Mesenteric fat pad (tissue), 1 donor: ENCODE measurements at regions not wholly inside any gene's neighbourhood (a gene's known extent, or its start where the extent isn't known, plus 50 kb on each side); places are given as distances from the start of the nearest gene placed in this dataset.

ENCODE experiments used
- DNase-seq: peaks from one replicate; pipeline ENCODE4 v3.0.0-alpha.2; 2020; ENCODE audit warnings: low spot score
- donor health status: DM: yes; HTN: yes; CAD: no.

DNA sequence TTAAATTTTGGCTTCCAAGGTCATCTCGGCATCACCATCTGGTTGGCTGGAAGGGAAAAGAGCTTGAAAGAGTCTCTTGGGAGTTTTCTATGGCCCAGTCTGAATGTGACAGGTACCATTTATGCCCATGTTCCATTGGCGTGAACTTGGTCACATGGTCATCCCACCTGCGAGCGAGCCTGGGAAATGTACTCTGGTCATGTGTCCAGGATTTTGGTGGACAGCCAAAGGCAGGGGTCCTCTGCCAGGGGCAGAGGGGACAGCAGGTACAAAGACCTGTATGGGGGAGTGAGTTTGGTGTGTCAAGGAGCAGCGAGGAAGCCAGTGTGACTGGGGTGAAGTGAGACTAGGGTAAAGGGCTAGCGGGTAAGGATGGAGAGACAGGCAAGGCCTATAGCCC, 112.6 kb downstream of the CDC5L start:
- DNase-seq, result no peak

- no peak for DNase-seq
Measured at GRCh38 chr6:44503471-44503870, 116.0 kb downstream of the CDC5L start.

- DNase-seq, result no peak
Measured at GRCh38 chr6:44504301-44504791, 116.8 kb downstream of the CDC5L start.

DNA sequence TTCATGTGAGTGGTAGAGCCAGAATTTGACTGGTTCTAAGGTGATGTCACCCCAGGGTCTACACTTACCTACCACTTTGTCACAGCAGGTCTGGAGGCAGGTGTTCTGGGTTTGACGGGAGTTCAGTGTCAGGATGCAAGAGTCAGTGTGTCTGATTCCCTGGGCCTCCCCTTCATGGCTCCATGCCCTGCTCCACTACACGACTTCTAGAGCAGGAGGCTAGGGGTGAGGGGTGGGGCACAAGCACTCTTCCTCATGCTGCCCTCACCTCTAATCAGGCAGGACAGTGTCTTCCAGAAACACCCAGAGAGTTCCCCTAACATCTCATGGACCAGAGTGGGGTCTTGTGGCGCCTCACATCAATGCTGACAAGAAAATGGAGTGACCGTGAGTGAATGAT, 118.2 kb downstream of the CDC5L start:
- DNase-seq, result no peak

DNA sequence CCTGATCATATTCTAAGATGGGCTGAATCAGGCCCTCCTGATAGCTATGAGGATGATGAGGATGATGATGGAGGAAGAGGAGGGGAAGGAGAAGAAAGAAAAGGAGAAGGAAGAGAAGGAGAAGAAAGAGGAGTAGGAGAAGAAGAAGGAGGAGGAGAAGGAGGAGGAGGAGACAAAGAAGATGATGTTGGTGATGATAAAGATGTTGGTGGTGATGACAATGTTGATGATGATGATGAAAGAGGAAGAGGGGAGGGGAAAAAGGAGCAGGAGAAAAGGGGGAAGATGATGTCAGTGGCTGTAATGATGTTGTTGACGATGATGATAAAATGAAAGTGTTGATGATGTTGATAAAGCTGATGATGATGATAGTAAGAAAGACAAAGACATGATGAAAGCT, 119.5 kb downstream of the CDC5L start:
- DNase-seq, result no peak

DNA sequence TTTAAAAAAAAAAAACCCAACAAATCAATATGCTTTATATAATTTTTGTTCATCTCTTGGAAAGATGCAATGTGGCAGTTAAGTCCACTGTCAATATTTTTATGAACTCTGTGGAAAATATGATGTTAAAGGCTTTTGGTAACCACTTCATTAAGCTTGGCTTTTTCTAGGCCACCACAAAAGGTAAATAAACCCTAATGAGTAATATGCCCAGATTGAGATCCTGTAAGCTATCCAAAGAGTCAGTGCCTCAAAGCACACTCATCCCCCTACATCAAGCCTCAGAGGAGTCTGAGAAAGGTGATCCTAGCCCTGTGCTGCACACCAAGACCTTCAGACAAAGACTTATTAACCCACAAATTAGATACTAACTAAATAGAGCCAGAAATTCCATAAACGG, 121.1 kb downstream of the CDC5L start:
- no peak for DNase-seq

DNA sequence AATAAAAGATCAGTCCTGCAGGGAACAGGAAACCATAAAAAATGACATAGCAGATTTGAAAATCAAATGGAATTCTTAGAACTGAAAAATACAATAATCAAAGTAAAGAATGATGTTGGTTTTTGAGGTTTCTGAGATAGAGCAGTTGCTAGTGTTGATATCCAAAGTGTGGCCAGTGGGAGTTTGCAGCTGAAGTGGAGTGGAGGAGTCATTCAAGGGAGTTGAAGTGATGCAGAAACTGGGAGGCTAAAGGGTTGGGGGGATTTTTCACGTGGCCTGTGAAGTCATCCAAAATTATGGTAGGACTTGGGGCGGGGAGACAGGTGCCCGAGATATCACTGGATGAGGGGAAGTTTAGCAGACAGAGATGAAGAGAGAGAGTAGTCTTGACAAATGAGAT, 123.6 kb downstream of the CDC5L start:
- DNase-seq, result no peak

- DNase-seq, result peak; percentile 37
Measured at GRCh38 chr6:44512868-44513741, 125.6 kb downstream of the CDC5L start.

DNA sequence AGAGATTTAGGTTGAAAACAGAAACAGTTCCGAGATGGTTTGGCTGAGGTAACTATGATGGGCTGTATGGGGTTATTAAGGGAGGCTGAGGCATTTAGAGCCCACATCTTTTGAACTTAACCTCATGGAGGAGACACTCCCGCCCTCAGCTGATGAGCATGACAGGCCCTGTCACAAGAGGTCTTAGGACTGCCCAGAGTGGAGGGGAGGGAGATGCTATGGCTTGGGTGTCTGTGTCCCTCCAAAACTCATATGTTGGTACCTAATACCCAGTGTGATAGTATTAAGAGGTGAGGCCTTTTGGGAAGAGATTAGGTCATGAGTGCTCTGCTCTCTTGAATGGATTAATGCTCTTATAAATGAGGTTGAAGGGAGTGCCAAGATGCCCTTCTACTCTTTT, 126.6 kb downstream of the CDC5L start:
- DNase-seq, result peak; percentile 14

- peak; percentile 22 for DNase-seq
Measured at GRCh38 chr6:44514576-44515193, 127.2 kb downstream of the CDC5L start.

- no peak for DNase-seq
Measured at GRCh38 chr6:44522871-44523270, 135.4 kb downstream of the CDC5L start.

- no peak for DNase-seq
Measured at GRCh38 chr6:44524476-44525227, 137.1 kb downstream of the CDC5L start.

GRCh38 chr6:44525761-44526351, 138.3 kb downstream of the CDC5L start:
- no peak for DNase-seq

DNA sequence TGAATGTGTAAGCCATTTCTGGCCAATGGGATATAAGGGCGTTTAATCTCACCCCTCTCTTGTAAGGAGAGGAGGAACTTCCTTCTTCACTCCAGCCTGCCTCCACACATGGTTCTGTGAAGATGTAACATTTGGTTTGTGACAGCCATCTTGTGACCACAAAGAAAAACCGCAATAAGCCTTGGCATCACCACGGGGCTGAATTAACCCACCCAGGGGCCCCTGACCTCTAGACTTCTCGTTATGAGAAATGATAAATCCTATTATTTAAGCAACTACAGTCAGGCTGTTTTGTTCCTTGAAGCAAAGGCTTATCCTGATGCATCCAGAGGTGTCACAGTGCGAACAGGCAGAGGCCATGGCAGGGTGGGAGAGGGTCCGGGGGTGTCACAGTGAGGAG, 139.7 kb downstream of the CDC5L start:
- no peak for DNase-seq

GRCh38 chr6:44527583-44528369, 140.3 kb downstream of the CDC5L start:
- no peak for DNase-seq

- DNase-seq, result no peak
Measured at GRCh38 chr6:44528370-44528644, 140.8 kb downstream of the CDC5L start.

GRCh38 chr6:44528716-44529115, 141.2 kb downstream of the CDC5L start:
- DNase-seq, result no peak

DNA sequence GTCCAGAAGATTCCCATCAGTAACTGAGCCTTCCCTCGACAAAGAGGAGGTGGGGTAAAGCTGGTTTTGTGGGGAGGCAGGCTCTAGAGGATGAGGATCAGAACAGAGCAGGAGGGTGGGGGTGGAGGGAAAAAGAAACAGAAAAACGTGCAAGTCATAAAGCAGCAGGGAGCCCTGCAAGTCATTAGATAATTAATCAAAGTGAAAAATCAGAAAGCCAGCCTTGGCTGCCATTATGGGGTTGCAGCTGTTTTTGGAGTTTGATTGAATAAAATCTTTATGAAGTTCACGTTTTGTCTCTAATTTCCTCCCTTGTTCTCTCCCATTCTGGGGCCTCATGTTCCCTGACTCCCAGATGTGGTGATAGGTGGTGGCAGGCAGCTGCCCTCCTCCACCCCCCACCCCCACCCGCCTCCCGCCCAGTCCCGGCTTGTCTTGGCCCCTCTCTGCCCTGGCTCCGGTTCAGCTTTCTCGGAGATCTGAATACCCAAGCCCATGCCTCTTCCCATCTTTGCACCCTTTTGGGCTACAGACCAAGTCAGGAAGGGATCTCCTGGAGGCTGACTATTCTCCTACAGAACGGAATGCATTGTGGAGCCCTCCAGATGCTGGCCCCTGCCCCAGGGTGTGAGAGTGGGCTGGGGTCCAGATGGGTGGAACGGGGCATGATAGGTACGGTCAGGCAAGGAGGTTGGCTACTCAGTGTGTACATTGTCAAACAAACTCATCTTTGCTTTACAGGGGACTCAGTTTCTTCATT, 141.8 kb downstream of the CDC5L start:
- no peak for DNase-seq

- DNase-seq, result no peak
Measured at GRCh38 chr6:44530209-44530909, 142.9 kb downstream of the CDC5L start.

GRCh38 chr6:44530910-44531234, 143.4 kb downstream of the CDC5L start:
- no peak for DNase-seq
